Stimulated activated CD8-positive, alpha-beta memory T cell treated with anti-CD3 and anti-CD28 coated beads, Interleukin-15, amount 100 ng/mL, for 48 hours (primary cell): ENCODE measurements at regions not wholly inside any gene's neighbourhood (a gene's known extent, or its start where the extent isn't known, plus 50 kb on each side); places are given as distances from the start of the nearest gene placed in this dataset.

ENCODE experiments used
- DNase-seq, 2 donors: peaks; one replicate each; pipeline ENCODE4 v3.0.0-alpha.2; 2020; ENCODE audit warnings: low read depth in 2 of 2

DNA sequence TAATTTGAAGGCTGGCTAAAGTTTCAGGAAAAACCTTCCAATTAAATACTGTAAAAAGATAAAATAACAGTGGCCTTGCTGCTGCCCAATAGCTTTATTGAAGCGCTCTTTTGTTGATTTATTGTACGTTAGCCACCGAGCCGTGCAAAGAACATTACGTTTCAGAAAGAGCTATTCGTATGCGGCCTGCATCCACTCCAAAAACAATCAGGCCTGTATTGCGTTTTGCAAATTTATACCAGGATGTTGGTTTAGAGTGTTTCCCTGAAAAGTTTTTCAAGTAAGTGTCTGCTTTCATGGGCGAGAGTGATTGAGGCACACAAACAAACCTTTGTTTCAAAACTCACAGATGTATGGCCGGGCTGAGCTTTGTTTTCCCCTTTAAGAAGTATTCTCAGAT, 257.2 kb upstream of the SALL3 start:
- no peak for DNase-seq

DNA sequence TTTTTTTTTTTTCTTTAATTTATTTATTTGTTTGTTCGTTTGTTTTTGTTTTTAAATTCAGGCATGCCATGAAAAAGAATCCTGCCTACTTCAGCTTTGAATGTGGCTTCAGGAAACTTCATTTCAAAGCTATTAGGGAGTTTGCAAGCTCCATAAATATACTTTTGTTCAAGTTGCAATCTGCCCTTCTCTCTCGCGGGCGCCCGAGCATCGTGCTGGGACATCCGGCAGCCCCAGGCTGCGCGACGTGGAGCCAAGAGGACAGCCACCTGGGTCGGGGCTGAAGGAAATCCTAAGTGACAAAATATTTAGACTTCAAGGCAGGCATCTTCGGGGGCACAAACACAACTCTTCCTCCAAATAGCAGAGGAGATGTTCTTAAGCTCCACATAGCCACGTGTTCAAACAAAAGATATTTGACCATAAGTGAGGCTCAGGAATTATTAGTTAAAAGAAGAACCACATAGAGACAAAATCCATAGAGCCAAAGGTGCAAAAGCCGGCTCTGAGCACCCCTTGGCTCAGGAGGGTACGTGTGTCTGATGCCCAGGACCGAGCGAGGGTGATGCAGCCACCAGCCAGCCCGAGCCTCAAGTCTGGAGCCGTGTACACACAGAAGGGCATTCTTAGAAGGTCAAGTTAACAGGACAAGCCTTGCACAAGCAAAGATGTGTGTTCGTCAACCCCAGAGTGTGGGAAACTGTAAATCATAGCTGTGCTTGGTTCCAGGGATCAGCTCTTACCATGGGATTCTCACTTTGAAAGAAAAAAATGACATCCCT, 256.5 kb upstream of the SALL3 start:
- no peak for DNase-seq

GRCh38 chr18:78724214-78724914, 255.3 kb upstream of the SALL3 start:
- DNase-seq, result no peak

- DNase-seq, result no peak
Measured at GRCh38 chr18:78725426-78725825, 254.2 kb upstream of the SALL3 start.

GRCh38 chr18:78726326-78727056, 253.1 kb upstream of the SALL3 start:
- no peak for DNase-seq

- DNase-seq, result no peak
Measured at GRCh38 chr18:78727057-78727739, 252.4 kb upstream of the SALL3 start.

DNA sequence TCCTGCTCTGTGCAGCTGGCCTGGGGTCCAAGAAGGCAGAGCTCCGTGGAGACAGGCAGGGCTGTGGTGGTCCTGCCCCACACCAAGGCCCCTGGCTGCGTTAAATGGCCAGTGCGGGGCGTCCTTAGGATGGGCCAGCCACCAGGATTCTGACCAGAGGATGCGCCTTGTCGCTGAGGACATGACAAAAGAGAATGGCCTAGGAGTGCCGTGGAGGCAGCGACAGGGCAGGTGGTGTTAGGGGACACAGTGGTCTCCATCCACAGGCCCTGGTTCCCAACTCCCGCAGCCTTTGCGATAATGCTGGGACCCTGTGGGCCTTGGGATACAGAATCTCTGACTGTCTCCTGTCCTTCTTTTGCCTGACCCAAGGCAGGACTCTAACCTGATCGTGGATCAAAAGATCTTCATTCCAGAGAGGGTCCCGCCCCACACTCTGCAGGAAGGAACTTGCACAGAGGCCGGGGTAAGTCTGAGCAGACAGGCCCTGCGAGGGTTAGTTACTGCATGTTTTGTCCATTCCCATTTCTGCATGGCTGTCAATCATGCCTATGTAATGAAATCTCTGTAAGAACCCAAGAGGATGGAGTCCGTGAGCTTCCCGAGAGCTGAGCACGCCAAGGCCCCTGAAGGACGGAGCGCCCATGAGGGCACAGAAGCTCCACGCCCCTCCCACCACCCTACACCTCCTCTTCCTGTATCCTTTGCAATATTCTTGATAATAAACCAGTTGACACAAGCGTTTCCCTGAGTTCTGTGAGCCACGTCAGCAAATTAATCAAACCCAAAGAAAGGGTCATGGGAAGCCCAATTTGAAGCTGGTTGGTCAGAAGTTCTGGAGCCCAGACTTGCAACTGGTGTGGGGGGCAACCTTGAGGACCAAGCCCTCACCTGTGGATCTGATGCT, 251.5 kb upstream of the SALL3 start:
- no peak for DNase-seq

GRCh38 chr18:78728784-78729467, 250.7 kb upstream of the SALL3 start:
- no peak for DNase-seq

DNA sequence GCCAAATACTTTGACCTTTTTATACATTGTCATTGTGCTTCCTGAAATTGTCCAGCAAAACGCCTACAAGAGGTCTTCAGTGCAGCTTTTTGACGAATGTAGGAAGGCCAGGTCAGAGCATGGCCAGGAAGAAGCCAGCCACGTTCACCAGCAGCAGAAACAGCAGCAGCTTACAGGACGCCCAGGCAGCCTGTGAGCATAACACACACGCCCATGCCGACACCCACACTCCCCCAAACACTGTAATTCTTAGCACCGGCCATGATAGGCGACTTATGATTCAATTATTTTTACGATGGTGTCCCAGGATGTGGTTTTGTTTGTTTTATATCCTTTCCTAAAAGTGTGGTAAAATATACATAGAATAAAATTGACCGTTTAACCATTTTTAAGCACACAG, 249.1 kb upstream of the SALL3 start:
- no peak for DNase-seq

DNA sequence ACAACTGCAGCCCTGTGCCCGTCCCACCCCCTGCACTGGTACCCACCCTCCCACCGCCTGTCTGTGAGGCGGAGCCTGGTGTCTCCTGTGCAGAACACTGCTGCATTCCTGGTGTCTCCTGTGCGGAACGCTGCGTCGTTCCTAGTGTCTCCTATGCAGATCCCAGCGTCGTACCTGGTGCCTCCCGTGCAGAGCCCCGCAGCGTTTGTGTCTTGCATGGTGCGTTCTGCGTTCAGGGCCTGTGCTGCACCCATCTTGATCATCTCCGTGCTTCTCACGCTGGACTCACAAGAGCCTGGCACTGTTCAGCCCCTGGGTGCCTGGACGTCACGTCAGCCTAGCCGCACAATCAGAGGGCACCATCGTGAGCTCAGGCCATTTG, 248.6 kb upstream of the SALL3 start:
- DNase-seq, result no peak

DNA sequence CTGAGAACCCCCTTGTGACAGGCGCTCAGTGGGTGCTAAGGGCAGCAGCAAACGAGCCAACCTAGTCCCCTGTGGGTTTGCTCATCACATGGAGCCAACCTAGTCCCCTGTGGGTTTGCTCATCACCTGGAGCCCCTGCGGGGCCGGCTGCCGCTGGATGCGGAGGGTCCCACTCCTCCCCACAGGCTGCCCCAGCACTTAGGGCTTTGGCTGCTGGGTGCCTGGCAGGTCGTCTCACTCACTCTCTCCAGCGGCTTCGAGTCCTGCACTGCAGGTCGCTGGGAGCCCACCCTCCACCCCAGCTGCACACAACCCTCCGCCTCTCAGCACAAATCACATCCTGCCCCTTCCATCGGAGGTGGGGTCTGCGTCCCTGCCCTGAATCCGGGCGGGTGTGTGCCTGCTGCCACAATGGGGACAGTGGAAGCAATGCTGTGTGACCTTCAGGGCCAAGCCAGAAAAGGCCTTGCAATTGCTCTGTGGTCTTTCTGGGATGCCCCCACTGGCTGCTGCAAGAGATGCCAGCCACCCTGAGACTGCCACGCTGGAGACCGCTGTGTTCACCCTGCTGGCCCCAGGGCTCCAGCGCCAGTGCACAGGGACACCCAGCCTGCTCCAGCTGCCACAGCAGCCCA, 248.1 kb upstream of the SALL3 start:
- DNase-seq, result no peak

GRCh38 chr18:78732273-78733210, 247.1 kb upstream of the SALL3 start:
- no peak for DNase-seq

DNA sequence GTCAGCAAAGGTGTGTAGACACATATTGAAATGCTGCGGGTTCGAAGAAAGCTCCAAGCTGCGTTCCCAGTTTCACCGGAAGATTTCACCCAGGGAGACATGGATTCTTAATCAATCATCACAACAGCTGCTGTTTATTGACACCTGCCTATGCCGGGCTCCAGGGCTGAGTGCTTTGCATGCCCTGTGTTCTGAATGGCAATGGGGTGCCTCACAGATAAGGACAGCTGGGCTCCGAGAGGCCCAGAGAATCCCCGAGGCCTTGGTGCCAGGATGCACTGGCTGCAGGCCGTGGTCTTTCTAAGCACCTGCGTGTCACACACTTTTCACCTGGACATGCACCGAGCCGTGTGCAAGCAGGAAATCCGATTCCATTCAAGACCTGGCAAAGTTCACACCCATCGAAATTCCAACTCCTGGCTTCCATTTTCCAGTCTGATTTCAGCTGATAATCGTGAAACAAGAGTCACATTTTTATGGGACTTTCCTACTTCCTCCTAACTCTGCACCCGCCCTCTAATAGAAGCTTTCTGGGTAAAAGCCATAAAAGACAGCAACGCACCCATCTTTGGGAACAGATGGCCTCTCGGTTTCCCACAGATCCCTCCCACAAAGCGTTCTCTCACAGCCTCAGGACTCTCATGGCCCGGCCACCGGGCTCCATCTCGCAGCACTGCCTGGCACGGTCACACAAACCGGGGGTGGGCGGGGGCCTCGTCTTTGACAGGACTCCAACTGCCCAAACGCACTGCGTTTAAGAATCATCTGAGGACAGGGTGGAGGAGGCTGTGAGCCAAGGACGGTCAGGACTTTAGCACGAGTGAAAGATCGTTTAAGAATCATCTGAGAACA, 245.6 kb upstream of the SALL3 start:
- DNase-seq, result no peak

GRCh38 chr18:78734614-78734945, 245.0 kb upstream of the SALL3 start:
- no peak for DNase-seq

- DNase-seq, result no peak
Measured at GRCh38 chr18:78735131-78736014, 244.2 kb upstream of the SALL3 start.

GRCh38 chr18:78736015-78736690, 243.5 kb upstream of the SALL3 start:
- no peak for DNase-seq
